Ishikawa (cell line): ENCODE measurements at regions not wholly inside any gene's neighbourhood (a gene's known extent, or its start where the extent isn't known, plus 50 kb on each side); places are given as distances from the start of the nearest gene placed in this dataset.

ENCODE experiments used
- CEBPB ChIP-seq: IDR thresholded peaks from 2 replicates; pipeline ENCODE4 v1.6.1; 2012
- CREB1 ChIP-seq: IDR thresholded peaks from 2 replicates; pipeline ENCODE4 v1.6.1; 2012; ENCODE audit warnings: low read depth
- EP300 ChIP-seq: IDR thresholded peaks from 2 replicates; pipeline ENCODE4 v1.6.1; 2012; ENCODE audit warnings: borderline replicate concordance
- REST ChIP-seq: IDR thresholded peaks from 2 replicates; pipeline ENCODE4 v1.6.1; 2012; ENCODE audit warnings: low read depth, mild to moderate bottlenecking
- ZBTB7A ChIP-seq: IDR thresholded peaks from 2 replicates; pipeline ENCODE4 v1.6.1; 2012; ENCODE audit warnings: low read depth
- TF ChIP-seq, protein P1 (sequence below): IDR thresholded peaks from 2 replicates; pipeline ENCODE4 v1.6.1; 2012

DNA sequence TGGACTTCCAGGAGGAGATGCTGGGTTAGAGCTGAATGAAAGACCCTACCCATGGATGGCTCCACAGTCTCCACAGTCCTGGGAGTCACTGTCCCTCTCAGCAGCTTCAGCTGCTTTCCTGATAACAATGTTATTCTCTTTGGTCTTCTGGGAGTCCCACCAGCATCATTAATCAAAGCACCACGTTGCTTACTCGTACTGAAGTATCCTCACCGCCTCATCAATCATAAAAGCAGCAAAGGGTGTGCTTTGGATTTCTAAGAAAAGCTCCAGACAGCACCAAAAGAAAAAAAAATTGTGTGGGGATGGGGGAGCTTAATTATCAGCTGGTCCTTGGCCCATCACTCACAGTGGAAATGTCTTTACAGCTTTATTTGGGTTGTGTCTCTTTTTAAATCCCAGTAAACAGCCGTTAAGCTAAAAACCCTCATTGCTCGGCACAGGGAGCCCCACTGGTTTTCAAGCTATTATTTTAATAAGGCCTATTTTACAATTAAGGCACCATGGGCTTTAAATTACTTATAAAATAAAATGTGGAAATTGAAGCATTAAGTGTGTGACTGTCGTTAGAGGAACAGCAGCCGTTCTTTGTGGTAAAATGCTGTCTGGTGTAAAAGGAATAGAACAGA lies 538.0 kb downstream of the EBF1 start:
- TF ChIP-seq REST (no peak), EP300 (no peak), CREB1 (no peak), CEBPB (no peak), ZBTB7A (no peak)
- TF ChIP-seq, protein P1, sequence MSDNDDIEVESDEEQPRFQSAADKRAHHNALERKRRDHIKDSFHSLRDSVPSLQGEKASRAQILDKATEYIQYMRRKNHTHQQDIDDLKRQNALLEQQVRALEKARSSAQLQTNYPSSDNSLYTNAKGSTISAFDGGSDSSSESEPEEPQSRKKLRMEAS: no peak
